KBM-7 (cell line): ENCODE measurements at regions not wholly inside any gene's neighbourhood (a gene's known extent, or its start where the extent isn't known, plus 50 kb on each side); places are given as distances from the start of the nearest gene placed in this dataset.
A peak's percentile ranks its signal among the peaks of the same experiment; 100 is the strongest.

Source experiments
- DNase-seq: peaks from one replicate; pipeline ENCODE4 v3.0.0-alpha.2; 2015
- in situ Hi-C: fragments of 300-500 bp; cut with MboI; formaldehyde crosslinking; loops from 2 replicates; pipeline ENCODE4 v1.14.3; 2020; ENCODE audit warnings: low sequenced_read_pairs, low pct_unique_long_range_greater_than_20kb, mixed read lengths

- no peak for DNase-seq
- in situ Hi-C loops: no loop called here
These were observed 112.8 kb downstream of the DSC3 start for GRCh38 chr18:30929718-30930117.

- in situ Hi-C loops: no loop called here
These were observed 113.5 kb downstream of the DSC3 start for GRCh38 chr18:30929065-30929464.

GRCh38 chr18:30927517-30928075 lies 114.9 kb downstream of the DSC3 start:
- in situ Hi-C loops: no loop called here
- no peak for DNase-seq

More at GRCh38 chr18:30929065-30929464, 113.5 kb downstream of the DSC3 start:
- DNase-seq: no peak

GRCh38 chr18:30927042-30927441 lies 115.5 kb downstream of the DSC3 start:
- no peak for DNase-seq
- in situ Hi-C loops: no loop called here

- in situ Hi-C loops: no loop called here
- no peak for DNase-seq
These were observed 116.7 kb downstream of the DSC3 start for GRCh38 chr18:30925795-30926194.

GRCh38 chr18:30920757-30921156 lies 121.8 kb downstream of the DSC3 start:
- in situ Hi-C loops: no loop called here
- no peak for DNase-seq

GRCh38 chr18:30920351-30920750 lies 122.2 kb downstream of the DSC3 start:
- DNase-seq: no peak
- in situ Hi-C loops: no loop called here

GRCh38 chr18:30917651-30918050 lies 124.9 kb downstream of the DSC3 start:
- in situ Hi-C loops: no loop called here
- DNase-seq: no peak

GRCh38 chr18:30915336-30915988 lies 127.1 kb downstream of the DSC3 start:
- in situ Hi-C loops: no loop called here
- DNase-seq: no peak

GRCh38 chr18:30908381-30908780 lies 134.2 kb downstream of the DSC3 start:
- no peak for DNase-seq
- in situ Hi-C loops: no loop called here

GRCh38 chr18:30903566-30903965 lies 139.0 kb downstream of the DSC3 start:
- in situ Hi-C loops: no loop called here
- DNase-seq: no peak

GRCh38 chr18:30889519-30890301 lies 152.8 kb downstream of the DSC3 start:
- in situ Hi-C loops: no loop called here
- DNase-seq: peak; percentile 2

GRCh38 chr18:30888344-30888743 lies 154.2 kb downstream of the DSC3 start:
- in situ Hi-C loops: no loop called here
- DNase-seq: no peak

GRCh38 chr18:30886998-30887397 lies 155.5 kb downstream of the DSC3 start:
- no peak for DNase-seq
- in situ Hi-C loops: no loop called here

GRCh38 chr18:30870466-30870865 lies 172.1 kb downstream of the DSC3 start:
- DNase-seq: no peak
- in situ Hi-C loops: no loop called here

GRCh38 chr18:30862900-30863299 lies 179.6 kb downstream of the DSC3 start:
- in situ Hi-C loops: no loop called here
- DNase-seq: no peak

- in situ Hi-C loops: no loop called here
- no peak for DNase-seq
These were observed 181.8 kb downstream of the DSC3 start for GRCh38 chr18:30860741-30861140.

GRCh38 chr18:30859036-30859435 lies 183.5 kb downstream of the DSC3 start:
- no peak for DNase-seq
- in situ Hi-C loops: no loop called here

- no peak for DNase-seq
- in situ Hi-C loops: no loop called here
These were observed 184.0 kb downstream of the DSC3 start for GRCh38 chr18:30858560-30858959.

GRCh38 chr18:30855762-30856161 lies 186.8 kb downstream of the DSC3 start:
- DNase-seq: no peak
- in situ Hi-C loops: no loop called here
